ENCODE measurements at regions not wholly inside any gene's neighbourhood (a gene's known extent, or its start where the extent isn't known, plus 50 kb on each side); places are given as distances from the start of the nearest gene placed in this dataset.

GRCh38 chr9:115264313-115264712, 146.4 kb upstream of the TNC start:
- H3K4me3 ChIP-seq (ENCODE audit: low read length) = no peak overlapping the region
- no peak for TF ChIP-seq CTCF (conservative IDR thresholded peaks at IDR 0.05; ENCODE audit: low read length)
- peak; percentile 81 for DNase-seq (ENCODE audit: low read depth)

GRCh38 chr9:115267790-115268189, 149.8 kb upstream of the TNC start:
- no peak overlapping the region for H3K4me3 ChIP-seq (ENCODE audit: low read length)
- peak; percentile 29 for DNase-seq (ENCODE audit: low read depth)

GRCh38 chr9:115275753-115276152, 157.8 kb upstream of the TNC start:
- DNase-seq (ENCODE audit: low read depth) = no peak
- no peak overlapping the region for H3K4me3 ChIP-seq (ENCODE audit: low read length)
- no peak for TF ChIP-seq CTCF (conservative IDR thresholded peaks at IDR 0.05; ENCODE audit: low read length)

More at GRCh38 chr9:115267790-115268189, 149.8 kb upstream of the TNC start:
- TF ChIP-seq CTCF (conservative IDR thresholded peaks at IDR 0.05; ENCODE audit: low read length) = no peak

DNA sequence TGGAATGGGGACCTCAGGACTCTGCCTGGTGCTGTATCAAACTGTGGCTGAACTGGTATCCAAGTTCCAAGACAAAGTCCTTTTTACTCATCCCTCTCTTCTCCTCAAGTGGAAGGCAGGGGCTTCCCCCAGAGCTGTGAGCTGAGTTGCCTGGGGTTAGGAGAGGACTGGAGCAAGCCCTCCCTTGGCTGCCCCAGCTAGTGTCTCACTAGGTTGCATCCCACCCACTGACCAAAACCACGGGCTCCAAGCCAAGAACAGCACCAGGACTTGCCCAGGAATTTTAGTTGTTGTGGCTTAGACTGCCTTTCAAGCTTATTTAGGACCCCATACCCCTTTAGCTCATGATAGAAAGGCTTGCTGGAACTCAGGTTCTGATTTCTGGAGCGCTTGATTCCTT, 158.7 kb upstream of the TNC start:
- no peak overlapping the region for H3K4me3 ChIP-seq (ENCODE audit: low read length)
- peak; percentile 53 for DNase-seq (ENCODE audit: low read depth)
- no peak for TF ChIP-seq CTCF (conservative IDR thresholded peaks at IDR 0.05; ENCODE audit: low read length)

DNA sequence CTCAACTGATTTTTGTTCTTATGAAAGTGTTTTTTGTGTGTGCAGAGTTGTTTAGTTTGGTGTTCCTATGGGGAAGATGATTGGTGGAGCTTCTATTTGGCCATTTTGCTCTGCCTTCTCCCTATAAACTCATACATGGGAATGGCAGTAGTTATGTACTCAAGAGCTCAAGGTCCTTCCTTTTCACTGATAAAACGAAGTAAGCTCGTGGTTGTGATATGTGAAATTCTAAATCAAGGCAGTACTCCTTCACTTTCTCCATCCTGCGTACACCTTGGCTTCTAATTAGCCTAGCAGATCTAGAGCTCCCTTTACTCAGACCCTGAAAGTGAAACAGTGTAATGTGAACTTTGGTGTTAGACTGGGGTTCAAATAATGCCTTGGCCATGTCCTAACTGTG, 159.3 kb upstream of the TNC start:
- H3K4me3 ChIP-seq (ENCODE audit: low read length) = no peak overlapping the region
- no peak for TF ChIP-seq CTCF (conservative IDR thresholded peaks at IDR 0.05; ENCODE audit: low read length)
- no peak for DNase-seq (ENCODE audit: low read depth)

DNA sequence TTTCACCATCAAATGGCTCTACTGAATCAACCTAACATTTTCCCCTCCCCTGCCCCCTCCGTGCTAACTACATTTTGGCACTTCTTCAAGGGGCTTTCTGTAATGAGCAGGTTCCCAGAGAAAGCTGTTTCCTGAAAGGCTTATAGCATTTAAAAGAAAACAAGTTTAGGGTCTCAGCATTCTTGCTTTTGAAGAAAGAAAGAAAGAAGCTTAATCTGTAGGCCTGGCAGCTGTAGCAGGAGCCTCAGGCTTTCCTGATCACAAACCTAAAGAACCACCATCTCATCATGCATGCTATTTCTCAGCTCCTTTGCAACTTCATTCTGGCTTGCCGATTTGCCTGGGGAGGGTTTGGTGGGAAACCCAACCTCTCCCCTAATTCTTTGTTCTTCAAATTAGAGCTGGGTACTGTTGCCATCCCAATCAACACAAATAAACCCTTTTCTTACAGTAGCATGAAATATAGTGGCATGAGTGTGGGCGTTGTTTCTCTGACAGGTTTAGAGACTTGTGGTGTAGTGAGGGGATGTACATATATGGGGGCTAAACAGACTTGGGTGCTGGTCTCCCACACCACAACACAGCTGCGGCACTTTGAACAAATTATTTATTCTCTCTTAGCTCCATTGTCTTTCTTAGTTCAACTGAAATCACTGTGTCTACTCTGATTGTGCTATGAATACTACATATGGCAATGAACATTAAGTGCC, 160.5 kb upstream of the TNC start:
- DNase-seq (ENCODE audit: low read depth) = no peak
- H3K4me3 ChIP-seq (ENCODE audit: low read length) = no peak overlapping the region
- no peak for TF ChIP-seq CTCF (conservative IDR thresholded peaks at IDR 0.05; ENCODE audit: low read length)

DNA sequence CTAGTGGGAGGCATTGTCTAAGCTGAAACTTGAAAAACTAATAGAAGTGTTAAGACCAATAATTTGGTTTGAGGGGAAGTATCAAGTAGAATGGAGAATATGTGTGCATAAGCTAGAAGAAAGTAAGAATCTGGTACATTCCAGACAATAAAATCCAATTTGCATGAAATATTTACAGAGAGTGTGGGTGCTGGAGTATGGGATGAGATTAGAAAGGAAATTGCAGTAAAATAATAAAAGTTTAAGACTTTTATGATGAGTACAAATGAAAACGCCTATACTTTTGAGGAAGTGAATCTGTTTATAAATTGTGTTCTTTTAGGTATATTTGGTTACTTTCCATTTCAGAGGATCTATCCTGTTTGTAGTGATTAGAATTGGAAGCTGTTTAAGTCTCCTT, 165.4 kb upstream of the TNC start:
- TF ChIP-seq CTCF (conservative IDR thresholded peaks at IDR 0.05; ENCODE audit: low read length) = no peak
- no peak for DNase-seq (ENCODE audit: low read depth)
- no peak overlapping the region for H3K4me3 ChIP-seq (ENCODE audit: low read length)

Measured in AG10803 (cell line).